GM21737 (cell line): ENCODE measurements at regions not wholly inside any gene's neighbourhood (a gene's known extent, or its start where the extent isn't known, plus 50 kb on each side); places are given as distances from the start of the nearest gene placed in this dataset.
"Not testable (repeated sequence)": the region's sequence is repeated elsewhere in the genome, so short reads cannot be mapped to it uniquely, and the experiment has no call there.

Source experiments
- ATAC-seq: cut with Tn5 transposase; IDR thresholded peaks from one replicate; pipeline ENCODE4 v1.9.1; 2021; ENCODE audit warnings: mild to moderate bottlenecking, moderate library complexity; ENCODE audit not compliant: unreplicated experiment

DNA sequence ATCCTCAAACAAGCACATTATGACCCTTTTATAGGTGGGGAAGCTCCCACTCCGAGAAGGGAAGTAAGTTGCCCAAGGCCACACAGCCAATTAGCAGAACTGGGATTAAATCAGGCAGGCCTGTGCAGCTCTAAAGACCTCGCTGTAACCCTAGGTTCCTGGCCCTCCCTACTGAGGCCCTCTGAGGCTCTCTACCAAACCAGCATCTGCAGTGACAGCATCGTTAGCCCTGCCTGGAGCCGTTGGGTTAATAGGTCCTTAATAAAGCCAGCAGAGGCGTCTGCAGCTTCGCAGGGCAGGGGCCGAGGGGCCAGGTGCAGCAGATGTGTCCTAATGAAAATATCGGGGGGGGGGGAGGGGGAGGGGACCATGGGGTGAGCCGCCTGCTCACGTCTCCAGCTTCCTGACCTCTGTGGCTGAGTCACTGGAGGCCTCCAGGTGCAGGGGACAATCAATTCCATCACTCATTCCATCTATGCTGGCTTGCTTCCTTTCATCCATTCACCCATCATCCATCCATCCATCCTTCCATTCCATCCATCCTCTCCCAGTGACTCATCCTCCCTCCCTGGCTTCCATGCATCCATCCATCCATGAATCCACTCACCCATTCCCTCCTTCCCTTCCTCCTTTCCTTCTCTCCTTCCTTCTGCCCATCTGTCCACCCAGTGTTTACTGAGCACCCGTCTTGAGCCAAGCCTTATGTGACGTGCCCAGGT is 203.9 kb downstream of the C9orf50 start:
- no peak for ATAC-seq

DNA sequence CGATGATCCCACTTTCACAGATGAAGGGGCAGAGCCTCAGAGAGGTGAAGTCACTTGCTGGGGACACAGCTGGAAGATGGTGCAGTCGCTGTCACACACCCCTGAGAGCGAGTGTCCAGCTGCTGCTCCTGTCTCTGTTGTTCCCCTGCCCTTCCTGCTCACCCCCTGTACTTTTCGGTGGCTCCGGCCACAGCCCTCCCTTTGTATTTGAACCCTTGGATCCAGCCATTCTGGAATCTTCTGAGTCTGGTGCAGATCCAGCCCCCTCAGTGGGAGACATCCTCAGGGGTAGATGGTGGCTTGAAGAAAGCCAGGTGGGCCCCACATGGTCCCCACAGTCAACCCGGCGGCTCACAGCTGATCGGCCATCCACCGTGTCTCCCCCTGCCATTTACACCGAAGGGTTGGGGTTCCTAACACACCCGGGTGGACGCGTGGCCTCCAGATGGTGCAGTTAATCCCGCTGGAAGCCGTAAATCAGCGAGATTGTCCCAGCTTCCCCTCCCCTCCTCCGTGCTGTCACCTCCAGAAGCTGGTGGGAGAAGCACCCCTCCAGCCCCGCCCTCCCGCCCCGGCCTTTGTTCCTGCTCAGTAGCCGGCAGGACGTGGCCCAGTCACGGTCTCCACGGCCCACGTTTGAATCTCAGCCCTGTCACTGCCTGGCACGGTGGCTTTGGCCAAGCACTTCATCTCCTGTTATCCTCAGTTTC is 204.8 kb downstream of the C9orf50 start:
- ATAC-seq, result no peak

DNA sequence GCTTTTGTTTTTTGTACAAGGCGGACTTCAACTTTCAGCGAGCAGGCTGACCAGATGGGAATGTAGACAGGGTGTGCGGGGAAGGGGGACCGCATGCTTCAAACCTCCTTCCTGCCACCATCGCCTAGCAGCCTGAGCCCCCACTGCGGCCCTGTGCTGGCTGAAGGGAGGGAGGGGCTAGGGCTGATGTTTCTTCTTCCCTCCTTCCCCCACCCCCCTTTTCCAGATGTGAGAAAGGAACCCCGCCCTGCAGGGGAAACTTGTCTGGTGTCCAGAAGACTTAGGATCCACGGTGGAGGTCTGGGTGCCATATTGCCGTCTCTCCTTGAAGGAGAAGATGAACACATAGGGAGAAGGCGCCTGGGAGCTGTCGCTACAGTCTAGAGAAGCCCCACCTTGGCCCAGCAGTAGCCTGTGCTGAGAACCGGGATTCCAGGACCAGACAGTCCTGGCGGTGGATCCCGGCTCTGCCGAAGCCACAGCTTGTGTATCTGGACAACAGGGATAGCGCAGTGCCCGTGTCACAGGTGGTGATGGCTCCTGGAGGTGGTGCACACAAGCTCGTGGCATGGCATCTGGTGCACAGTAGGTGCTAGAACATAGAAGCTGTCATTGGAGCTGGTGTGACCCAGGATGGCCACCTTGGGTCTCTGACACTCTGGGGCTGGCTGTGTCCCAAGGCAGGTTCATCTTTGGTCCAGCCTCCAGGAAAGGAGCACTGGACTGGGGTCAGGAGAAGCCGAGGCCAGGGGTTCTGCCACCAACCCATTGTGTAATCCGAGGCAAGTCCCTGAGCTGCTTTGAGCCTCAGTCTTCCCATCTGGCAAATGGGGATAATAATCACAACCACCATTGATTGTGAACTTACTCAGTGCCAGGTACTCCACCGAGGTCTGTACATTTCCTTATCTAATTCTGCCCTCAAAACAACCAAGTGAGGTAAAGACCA is 205.6 kb downstream of the C9orf50 start:
- ATAC-seq, result no peak

DNA sequence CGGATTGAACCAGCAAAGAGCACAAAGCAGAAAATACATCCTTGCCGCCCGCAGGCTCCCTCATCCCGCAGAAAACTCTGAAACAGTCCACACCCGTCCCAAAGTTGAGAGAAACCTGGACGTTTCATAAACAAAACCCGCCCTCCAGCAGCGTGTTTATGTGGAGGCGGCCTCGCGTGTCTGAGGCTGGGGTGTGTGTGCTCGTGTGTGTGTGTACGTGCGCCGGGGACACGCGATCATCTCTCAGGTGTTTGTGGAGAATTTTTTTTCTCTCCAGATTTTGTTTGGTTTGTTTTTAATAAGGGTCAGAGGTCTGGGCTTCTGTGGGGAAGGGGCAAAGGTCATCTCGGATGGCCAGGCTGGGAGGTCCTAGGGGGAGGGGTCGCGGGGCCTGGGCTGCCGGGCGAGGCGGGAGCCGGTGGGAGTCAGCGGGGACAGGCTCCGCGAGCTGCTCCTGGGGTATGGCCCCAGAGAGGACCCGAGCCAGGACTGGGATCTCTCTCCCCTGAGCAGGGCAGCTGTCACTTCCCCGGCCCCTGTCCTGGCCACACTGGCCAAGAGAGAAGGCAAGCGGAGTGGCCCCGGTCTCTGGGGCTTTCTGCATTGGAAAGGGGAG is 206.4 kb downstream of the C9orf50 start:
- no peak for ATAC-seq

DNA sequence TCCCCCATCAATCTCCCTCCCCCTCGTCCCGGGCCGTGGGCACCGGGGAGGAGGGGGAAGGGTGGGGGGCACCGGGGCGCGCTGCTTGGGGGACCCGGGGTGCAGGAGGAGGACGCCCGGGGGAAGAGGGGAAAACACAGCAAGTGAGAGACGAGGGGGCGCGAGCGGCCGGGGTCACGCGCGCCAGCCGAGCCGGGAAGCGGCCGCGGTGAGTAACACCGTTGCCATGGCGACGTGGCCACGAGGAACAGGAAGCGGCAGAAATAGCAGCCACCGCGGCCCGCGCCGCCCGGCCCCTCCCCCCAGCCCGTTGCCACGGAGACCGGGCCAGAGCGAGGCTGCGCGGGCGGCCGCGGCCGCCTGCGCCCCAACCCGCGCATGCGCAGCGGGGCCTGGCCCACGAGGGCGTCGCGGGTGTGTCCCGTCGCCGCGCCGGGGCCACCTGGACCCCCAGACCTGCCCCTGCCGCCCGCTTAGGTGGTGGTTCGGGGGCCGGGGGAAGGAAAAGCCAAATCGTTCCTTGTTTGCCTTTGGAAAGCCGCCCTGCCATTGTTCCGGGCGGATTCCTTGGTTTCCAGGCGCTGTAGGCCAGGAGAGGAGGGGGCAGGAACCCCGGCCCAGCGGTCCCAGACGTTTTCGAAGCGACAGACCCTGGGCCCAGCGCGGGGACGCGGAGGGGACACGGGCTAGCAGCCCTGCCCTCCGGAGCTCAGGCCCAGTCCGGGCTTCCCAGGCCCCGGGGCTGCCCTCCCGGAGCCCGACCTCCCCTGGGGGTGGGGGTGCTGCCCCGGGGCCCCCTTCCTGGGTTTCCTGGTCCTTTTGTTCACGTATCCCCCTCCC is 207.1 kb downstream of the C9orf50 start:
- peak; percentile 77 for ATAC-seq

DNA sequence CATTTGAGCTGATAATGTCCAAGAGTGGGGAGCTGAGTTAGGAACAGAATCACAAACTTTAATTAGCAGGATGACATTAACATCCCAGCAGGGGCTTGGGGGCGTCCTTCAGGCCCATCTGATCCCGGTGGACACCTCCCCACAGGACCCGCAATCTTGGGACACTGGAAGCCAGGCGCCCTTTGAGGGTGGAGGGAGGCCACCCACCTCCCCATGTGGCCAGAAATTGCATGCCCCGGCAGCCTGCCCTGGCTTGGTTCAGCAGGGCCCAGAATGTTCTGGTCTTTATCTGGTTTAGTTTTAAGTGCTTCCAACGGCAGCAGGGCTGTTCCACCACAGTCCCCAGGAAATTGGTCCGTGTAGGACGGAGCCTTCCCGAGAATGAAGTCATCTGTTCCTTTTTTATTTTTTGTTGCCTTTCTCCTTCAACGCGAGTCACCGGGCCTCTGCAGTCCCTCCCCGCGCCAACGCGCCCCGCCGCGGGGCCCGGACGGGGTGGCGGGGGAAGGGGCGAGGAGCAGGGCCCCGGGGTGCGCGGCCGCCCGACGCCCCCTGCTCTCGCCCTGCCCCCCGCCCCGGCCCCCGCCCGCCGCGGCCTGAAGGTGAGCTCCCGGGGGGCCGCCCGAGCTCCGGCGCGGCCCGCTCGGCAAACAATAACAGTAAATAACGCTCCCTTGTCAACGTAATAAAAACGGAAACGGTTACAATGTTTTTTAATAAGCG is 207.9 kb downstream of the C9orf50 start:
- ATAC-seq, result peak; percentile 22

DNA sequence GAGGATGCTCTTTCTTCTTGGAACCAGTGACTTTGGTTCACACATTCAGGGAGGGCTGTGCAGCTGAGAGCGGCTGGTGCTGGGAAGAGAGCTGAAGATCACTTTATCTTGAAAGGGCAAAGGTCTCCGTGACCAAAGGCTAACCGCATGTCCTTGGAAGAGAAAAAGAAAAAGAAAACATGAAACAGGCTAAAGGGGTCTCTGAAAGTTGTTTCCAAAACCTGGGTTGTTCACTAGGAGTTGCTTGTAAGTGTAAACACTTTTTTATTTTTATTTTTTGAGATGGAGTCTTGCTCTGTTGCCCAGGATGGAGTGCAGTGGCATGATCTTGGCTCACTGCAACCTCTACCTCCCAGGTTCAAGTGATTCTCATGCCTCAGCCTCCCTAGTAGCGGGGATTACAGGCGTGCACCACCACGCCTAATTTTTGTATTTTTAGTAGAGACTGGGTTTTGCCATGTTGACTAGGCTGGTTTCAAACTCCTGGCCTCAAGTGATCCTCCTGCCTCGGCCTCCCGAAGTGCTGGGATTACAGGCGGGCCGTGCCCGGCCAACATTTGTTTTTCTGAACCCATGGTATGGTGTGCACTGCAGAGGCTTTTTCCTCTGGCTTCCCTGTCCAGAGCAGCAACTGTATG is 208.6 kb downstream of the C9orf50 start:
- ATAC-seq, result not testable (repeated sequence)

DNA sequence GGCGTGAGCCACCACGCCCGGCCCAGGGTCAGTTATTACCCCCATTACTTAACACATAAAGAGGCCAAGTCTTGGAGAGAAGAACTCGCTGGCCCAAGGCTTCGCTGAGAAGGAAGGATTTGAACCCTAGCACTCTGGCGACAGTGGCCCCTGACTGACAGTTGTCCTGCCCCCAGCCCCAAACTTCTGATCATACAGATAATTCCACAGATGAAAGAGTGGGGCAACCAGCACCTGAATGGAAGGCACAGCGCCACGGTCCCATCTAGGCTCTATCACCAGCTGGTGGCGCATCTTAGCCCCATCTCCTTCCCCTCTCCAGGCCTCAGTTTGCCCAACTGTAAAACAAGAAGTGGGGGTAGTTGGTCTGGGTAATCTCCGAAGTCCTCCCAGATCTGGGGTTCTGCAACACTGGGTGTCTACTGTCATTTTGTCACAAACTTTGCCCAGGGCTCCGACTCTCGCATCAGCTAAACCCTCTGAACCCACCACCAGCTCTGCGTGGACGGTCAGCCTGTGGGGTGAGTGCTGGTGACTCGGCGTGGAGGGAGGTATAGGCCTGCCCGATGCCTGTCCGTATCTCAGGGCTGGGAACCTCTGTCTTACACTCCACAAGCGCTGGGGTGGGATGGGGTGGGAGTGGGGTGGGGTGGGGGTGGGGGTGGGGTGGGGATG is 209.3 kb downstream of the C9orf50 start:
- ATAC-seq, result no peak

DNA sequence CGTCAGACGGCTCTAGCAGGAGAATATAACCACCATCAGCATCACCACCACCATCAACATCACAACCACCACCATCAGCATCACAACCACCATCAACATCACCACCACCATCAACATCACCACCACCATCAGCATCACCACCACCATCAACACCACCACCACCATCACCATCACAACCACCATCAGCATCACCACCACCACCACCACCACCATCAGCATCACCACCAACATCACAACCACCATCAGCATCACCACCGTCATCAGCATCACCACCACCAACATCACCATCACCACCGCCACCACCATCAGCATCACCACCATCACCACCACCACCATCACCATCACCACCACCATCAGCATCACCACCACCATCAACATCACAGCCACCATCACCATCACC is 210.7 kb downstream of the C9orf50 start:
- no peak for ATAC-seq

DNA sequence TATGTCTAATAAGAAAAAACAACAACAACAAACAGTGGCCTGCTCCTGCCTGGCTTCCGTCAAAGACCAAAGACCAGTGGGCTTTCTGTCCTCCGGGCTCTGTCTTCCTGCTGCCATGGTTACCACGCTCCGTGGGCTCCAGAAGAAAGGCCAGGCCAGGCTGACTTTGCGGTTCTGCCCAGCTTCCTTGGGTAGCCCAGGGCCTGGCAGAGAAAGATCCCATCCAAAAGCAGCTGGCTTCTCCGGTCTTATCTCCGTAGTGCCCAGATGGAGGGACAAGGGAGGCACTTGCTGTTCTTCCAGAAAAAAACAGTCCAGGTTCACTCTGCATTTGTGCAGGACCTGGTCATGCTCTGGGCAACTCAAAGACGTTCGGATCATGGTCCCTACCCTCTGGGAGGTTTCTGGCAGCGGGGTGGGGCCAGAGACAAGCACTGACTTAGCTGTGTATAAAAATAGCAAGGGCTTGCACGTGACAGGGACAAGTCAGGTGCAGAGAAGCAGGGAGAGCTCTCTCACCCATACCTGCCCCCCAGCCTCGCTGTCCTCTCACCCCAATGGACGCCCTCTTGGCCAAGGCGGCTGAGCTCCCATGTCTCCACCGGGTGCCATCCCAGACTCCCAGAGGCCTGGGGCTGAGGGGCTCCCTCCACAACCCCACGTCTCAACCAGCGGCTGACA is 212.2 kb downstream of the C9orf50 start:
- ATAC-seq, result no peak

DNA sequence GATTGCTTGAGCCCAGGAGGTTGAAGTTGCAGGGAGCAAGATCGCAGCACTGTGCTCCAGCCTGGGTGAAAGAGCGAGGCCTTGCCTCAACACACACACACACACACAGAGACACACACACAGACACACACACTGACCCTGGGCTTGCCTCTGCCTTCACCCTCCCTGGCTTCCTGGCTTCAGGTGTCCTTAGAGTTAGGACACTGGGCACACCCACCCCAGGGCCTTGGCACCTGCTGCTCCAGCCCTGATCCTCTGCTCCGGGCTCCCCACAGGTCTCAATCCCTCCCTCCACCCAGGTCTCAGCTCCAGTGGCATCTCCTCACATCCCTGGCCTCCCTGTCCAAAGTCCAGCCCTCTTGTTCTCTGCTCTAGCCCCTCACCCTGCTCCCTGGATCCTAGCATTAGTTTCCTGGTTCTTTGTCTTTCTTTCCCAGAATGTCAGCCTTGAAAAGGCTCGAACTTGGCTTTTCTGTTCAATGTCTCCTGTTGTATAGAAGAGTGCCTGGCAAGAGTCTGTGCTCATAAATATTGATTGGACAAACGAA is 212.9 kb downstream of the C9orf50 start:
- no peak for ATAC-seq

DNA sequence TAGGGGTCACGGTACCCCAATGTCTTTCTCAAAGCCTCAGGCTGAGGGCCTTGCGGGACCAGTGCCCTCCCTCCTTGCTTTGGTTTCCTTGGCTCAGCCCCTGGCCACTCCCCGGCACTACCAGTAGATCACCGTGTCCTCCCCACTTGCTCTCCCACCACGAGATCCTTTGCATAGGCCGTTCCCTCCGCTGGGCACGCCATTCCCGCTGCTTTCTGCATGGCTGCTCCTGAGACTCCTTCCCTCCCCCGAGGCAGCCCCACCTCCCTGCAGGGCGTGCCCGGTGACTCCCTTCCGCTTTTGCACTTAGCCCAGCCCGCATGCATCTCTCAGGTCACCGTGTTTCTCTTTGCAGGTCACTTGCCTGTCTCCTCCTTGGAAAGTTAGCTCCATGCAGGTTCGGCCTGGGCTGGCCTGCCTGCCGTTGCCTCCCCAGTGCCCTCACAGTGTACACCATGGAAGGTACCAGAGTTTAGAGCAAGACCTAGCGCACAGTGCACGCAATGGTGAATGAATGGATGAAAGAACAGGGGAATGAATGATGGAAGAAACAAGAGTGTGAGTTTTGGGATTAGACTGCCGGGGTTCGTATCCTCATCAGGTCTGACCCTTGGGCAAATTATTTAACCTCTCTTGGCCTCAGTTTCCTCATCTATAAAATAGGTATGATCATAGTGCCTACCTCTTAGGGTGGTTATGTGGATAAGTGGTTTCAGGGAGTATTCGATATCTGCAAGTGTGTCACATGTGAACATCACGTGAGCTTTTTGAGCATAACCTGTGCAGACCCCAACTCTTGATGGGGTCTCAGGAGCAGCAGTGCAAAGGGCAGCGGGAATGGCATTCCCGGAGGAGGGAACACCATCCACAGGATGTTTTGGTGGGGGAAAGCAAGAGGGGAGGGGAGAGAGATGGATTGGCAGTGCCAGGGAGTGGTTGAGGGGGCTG is 214.3 kb downstream of the C9orf50 start:
- ATAC-seq, result no peak

DNA sequence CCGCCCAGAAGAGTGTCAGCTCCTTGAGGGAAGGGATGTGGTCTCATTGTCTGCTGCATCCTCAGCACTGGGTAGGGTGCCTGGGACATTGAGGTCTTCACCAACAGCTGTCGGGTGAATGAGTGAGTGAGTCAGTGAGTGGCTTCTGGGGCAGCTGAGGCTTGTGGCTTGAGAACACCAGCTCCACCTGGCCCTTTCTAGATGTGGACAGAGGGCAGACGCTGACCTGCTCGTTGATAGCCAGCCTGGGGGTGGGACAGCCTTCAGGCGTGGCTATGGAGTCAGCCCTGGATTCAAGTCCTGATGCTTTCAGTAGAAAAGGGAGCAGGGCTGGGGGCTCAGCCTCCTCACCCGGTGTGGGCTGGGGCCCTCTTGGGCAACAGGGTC is 215.1 kb downstream of the C9orf50 start:
- ATAC-seq, result no peak

DNA sequence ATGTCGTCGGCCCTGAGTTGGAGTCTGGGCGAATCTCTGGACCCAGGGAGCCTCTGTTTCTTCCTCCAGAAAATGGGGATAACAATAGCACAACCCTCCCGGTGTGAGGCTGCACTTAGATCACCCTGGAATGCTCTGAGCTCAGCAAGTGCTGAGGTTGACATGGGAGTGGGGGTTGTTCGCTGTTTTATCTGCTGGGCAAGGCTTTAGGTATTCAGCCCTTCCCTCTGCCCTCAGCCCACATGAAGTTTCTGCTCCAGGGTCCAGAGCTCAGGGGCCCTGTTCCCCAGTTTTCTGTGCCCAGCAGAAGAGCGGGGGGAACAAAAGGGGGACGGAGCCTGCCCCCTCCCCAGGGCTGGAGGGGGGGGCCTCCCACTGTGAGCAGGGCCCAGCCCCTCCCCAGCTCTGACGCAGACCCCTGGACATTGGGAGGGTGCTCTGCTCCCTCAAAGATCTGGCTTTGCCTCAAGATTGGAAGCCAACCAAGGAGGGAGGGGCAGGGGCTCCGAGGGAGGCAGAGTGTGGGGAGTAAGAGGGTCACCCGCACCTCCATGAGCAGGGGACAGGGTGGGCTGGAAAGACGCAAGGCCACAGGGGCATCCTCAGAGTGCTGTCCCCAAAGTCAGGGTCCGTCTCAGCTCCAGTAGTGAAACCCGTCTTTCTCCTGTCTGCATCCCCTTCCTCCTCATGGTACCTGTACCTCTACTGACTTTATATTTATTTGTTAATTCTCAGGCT is 215.6 kb downstream of the C9orf50 start:
- ATAC-seq, result no peak

DNA sequence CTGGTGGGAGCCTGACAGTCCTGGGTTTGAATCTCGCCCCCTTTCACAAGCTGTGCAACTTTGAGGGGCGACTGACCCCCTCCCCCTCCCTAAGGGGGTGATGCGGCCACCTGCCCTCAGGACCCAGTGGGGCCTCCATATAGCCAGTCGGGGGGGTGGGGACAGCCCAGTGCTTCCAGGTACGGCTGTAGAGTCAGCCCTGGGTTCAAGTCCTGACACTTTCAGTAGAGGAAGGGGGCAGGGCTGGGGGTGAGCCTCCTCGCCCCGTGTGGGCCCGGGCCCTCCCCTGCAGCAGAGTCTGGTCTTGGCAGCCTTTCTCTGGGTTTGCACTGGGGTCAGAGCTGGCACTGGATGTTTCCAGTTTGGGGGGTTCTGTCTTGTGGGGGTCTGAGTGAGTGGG is 216.3 kb downstream of the C9orf50 start:
- ATAC-seq, result no peak
